LNCAP (cell line): ENCODE measurements at regions not wholly inside any gene's neighbourhood (a gene's known extent, or its start where the extent isn't known, plus 50 kb on each side); places are given as distances from the start of the nearest gene placed in this dataset.

Experiments
- CTCF ChIP-seq: fragments of 450-650 bp; IDR thresholded peaks from 2 replicates; pipeline ENCODE4 v1.5.1; 2017; ENCODE audit warnings: mild to moderate bottlenecking

- no peak for TF ChIP-seq CTCF
Observed at GRCh38 chr6:8645212-8645611, 209.9 kb upstream of the SLC35B3 start.

GRCh38 chr6:8644306-8644705, 209.0 kb upstream of the SLC35B3 start:
- no peak for TF ChIP-seq CTCF

- no peak for TF ChIP-seq CTCF
Observed at GRCh38 chr6:8642854-8643253, 207.5 kb upstream of the SLC35B3 start.

GRCh38 chr6:8642131-8642530, 206.8 kb upstream of the SLC35B3 start:
- no peak for TF ChIP-seq CTCF

GRCh38 chr6:8639928-8640649, 204.7 kb upstream of the SLC35B3 start:
- no peak for TF ChIP-seq CTCF

GRCh38 chr6:8637896-8638597, 202.7 kb upstream of the SLC35B3 start:
- TF ChIP-seq CTCF: no peak

- TF ChIP-seq CTCF: no peak
Observed at GRCh38 chr6:8633762-8634161, 198.4 kb upstream of the SLC35B3 start.
